Frontal cortex (tissue), 3 donors: ENCODE measurements at regions not wholly inside any gene's neighbourhood (a gene's known extent, or its start where the extent isn't known, plus 50 kb on each side); places are given as distances from the start of the nearest gene placed in this dataset.

Experiments
- DNase-seq, 2 donors: peaks; one replicate each; pipeline ENCODE4 v3.0.0; 2012; ENCODE audit warnings: low spot score in 2 of 2
- FAIRE-seq: peaks from 2 replicates; lab custom pipeline; 2012; peaks lifted over from hg19 to GRCh38; lab: Jason Lieb, UNC
- donor health status: control.
- donor health status: control.
- donor health status: control.

- DNase-seq, result no peak
Observed at GRCh38 chr9:86767373-86767772, 179.9 kb downstream of the GAS1 start.

GRCh38 chr9:86766912-86767311 is 180.4 kb downstream of the GAS1 start:
- peak in 1 of 2 donors; percentile 23 for DNase-seq
- FAIRE-seq, result no peak

More at GRCh38 chr9:86767373-86767772, 179.9 kb downstream of the GAS1 start:
- FAIRE-seq, result no peak

GRCh38 chr9:86766511-86766910 is 180.8 kb downstream of the GAS1 start:
- FAIRE-seq, result no peak

GRCh38 chr9:86765746-86766430 is 181.4 kb downstream of the GAS1 start:
- FAIRE-seq (no peak), DNase-seq (no peak)

More at GRCh38 chr9:86766511-86766910, 180.8 kb downstream of the GAS1 start:
- DNase-seq, result no peak

GRCh38 chr9:86764671-86765343 is 182.5 kb downstream of the GAS1 start:
- no peak for DNase-seq
- FAIRE-seq, result no peak

- DNase-seq (no peak), FAIRE-seq (no peak)
Observed at GRCh38 chr9:86764221-86764624, 183.1 kb downstream of the GAS1 start.

GRCh38 chr9:86763791-86764190 is 183.5 kb downstream of the GAS1 start:
- no peak for DNase-seq
- FAIRE-seq, result no peak

GRCh38 chr9:86757382-86757720 is 190.0 kb downstream of the GAS1 start:
- no peak for FAIRE-seq

GRCh38 chr9:86756576-86757381 is 190.5 kb downstream of the GAS1 start:
- DNase-seq, result no peak
- no peak for FAIRE-seq

More at GRCh38 chr9:86757382-86757720, 190.0 kb downstream of the GAS1 start:
- no peak for DNase-seq

- DNase-seq (no peak), FAIRE-seq (no peak)
Observed at GRCh38 chr9:86755561-86755941, 191.8 kb downstream of the GAS1 start.

GRCh38 chr9:86754581-86755560 is 192.4 kb downstream of the GAS1 start:
- FAIRE-seq (no peak), DNase-seq (no peak)

GRCh38 chr9:86753836-86754235 is 193.5 kb downstream of the GAS1 start:
- FAIRE-seq, result no peak
- DNase-seq, result no peak

GRCh38 chr9:86752733-86753132 is 194.6 kb downstream of the GAS1 start:
- DNase-seq, result no peak
- no peak for FAIRE-seq

- DNase-seq (no peak), FAIRE-seq (no peak)
Observed at GRCh38 chr9:86751956-86752355, 195.3 kb downstream of the GAS1 start.

GRCh38 chr9:86751207-86751606 is 196.1 kb downstream of the GAS1 start:
- no peak for DNase-seq
- no peak for FAIRE-seq

GRCh38 chr9:86749894-86750255 is 197.4 kb downstream of the GAS1 start:
- DNase-seq (no peak), FAIRE-seq (no peak)

GRCh38 chr9:86749161-86749893 is 198.0 kb downstream of the GAS1 start:
- FAIRE-seq (no peak), DNase-seq (no peak)

GRCh38 chr9:86747711-86748110 is 199.6 kb downstream of the GAS1 start:
- DNase-seq (no peak), FAIRE-seq (no peak)
